MCF 10A (cell line): ENCODE measurements at regions not wholly inside any gene's neighbourhood (a gene's known extent, or its start where the extent isn't known, plus 50 kb on each side); places are given as distances from the start of the nearest gene placed in this dataset.

Source experiments
- BruUV-seq: library from RNA; stranded (reverse); fragments of 400-500 nt; replicated peaks from 2 replicates; lab custom pipeline; 2021; lab: Mats Ljungman, UMichigan
- CTCF ChIA-PET: fragments of 300-600 bp; sonication (Branson Sonifier 250); formaldehyde crosslinking; extraction: SDS; loops from one replicate; lab custom pipeline; 2021; ENCODE audit warnings: antibody characterized with exemption, inconsistent platforms; lab: Yijun Ruan, JAX
- POLR2A ChIA-PET: fragments of 300-600, 350-650 bp; sonication (Branson Sonifier 250); formaldehyde crosslinking; extraction: SDS; loops from one replicate; lab custom pipeline; 2020; ENCODE audit warnings: antibody characterized with exemption, inconsistent platforms; lab: Yijun Ruan, JAX
- DNase-seq: peaks from one replicate; pipeline ENCODE4 v3.0.0-alpha.2; 2018; ENCODE audit not compliant: unreplicated experiment
- H3K27ac Mint-ChIP-seq: one replicate; pipeline ENCODE4 v1.8.0; 2022; ENCODE audit warnings: mild to moderate bottlenecking, low read depth, mixed read lengths; ENCODE audit not compliant: unreplicated experiment
- H3K27me3 Mint-ChIP-seq: one replicate; pipeline ENCODE4 v1.8.0; 2022; ENCODE audit warnings: mixed read lengths; ENCODE audit not compliant: insufficient read depth, unreplicated experiment
- H3K36me3 Mint-ChIP-seq: one replicate; pipeline ENCODE4 v1.8.0; 2022; ENCODE audit warnings: mild to moderate bottlenecking, moderate library complexity, mixed read lengths; ENCODE audit not compliant: insufficient read depth, unreplicated experiment
- H3K4me1 Mint-ChIP-seq: one replicate; pipeline ENCODE4 v1.8.0; 2022; ENCODE audit warnings: mixed read lengths; ENCODE audit not compliant: insufficient read depth, unreplicated experiment
- H3K4me3 Mint-ChIP-seq: one replicate; pipeline ENCODE4 v1.8.0; 2022; ENCODE audit warnings: mild to moderate bottlenecking, moderate library complexity, mixed read lengths; ENCODE audit not compliant: unreplicated experiment
- H3K9me3 Mint-ChIP-seq: one replicate; pipeline ENCODE4 v1.8.0; 2022; ENCODE audit warnings: mixed read lengths; ENCODE audit not compliant: unreplicated experiment
- CTCF ChIP-seq: fragments of 200-600 bp; IDR thresholded peaks from one replicate; pipeline ENCODE4 v1.8.0; 2022; ENCODE audit warnings: antibody characterized with exemption, mild to moderate bottlenecking; ENCODE audit not compliant: unreplicated experiment
- intact Hi-C: fragments of 100-400 bp; cut with micrococcal nuclease; formaldehyde crosslinking; loops from 2 replicates; pipeline ENCODE4 v1.14.1; 2022

GRCh38 chr5:174426851-174427250, 297.5 kb upstream of the MSX2 start:
- H3K36me3 Mint-ChIP-seq, result no peaks in the 10 kb centered on the region
- no peak overlapping the region for H3K4me3 Mint-ChIP-seq
- no peak overlapping the region for H3K27ac Mint-ChIP-seq
- H3K9me3 Mint-ChIP-seq, result no peaks in the 10 kb centered on the region
- no peak for TF ChIP-seq CTCF
- peaks cover 10% of the 10 kb centered on the region for H3K4me1 Mint-ChIP-seq
- no peaks in the 10 kb centered on the region for H3K27me3 Mint-ChIP-seq
- ChIA-PET POLR2A (no interaction called here), CTCF (interaction anchor here (0.6 to 15.8 kb wide), 11 partner anchors 12 to 1038 kb away, joined by 3 to 326 read pairs (median 4); partner anchors contain the start of gene NSG2)
- BruUV-seq, result no TSS peak
- intact Hi-C loops, result no loop called here
- no peak for DNase-seq

- CTCF ChIA-PET, result interaction anchor here (0.6 to 15.8 kb wide), 4 partner anchors 10 to 1038 kb away, joined by 3 to 326 read pairs (median 4); no protein-coding TSS in a partner anchor
- no peaks in the 10 kb centered on the region for H3K9me3 Mint-ChIP-seq
- no peaks in the 10 kb centered on the region for H3K36me3 Mint-ChIP-seq
- no peak for TF ChIP-seq CTCF
- H3K27ac Mint-ChIP-seq, result no peak overlapping the region
- DNase-seq, result no peak
- no peaks in the 10 kb centered on the region for H3K27me3 Mint-ChIP-seq
- no TSS peak for BruUV-seq
- no peak overlapping the region for H3K4me3 Mint-ChIP-seq
- POLR2A ChIA-PET, result no interaction called here
- intact Hi-C loops, result no loop called here
- peaks cover 10% of the 10 kb centered on the region for H3K4me1 Mint-ChIP-seq
Observed at GRCh38 chr5:174427304-174427703, 297.1 kb upstream of the MSX2 start.

GRCh38 chr5:174428895-174429294, 295.5 kb upstream of the MSX2 start:
- no peaks in the 10 kb centered on the region for H3K36me3 Mint-ChIP-seq
- ChIA-PET POLR2A (interaction anchor here (0.6 to 1.0 kb wide), 3 partner anchors 16 to 1230 kb away, joined by 3 read pairs; no protein-coding TSS in a partner anchor), CTCF (interaction anchor here (4.9 kb wide), 1 partner anchor 8 kb away, joined by 45 read pairs; no protein-coding TSS in a partner anchor)
- no peaks in the 10 kb centered on the region for H3K9me3 Mint-ChIP-seq
- no TSS peak for BruUV-seq
- H3K27me3 Mint-ChIP-seq, result no peaks in the 10 kb centered on the region
- intact Hi-C loops, result no loop called here
- H3K27ac Mint-ChIP-seq, result no peak overlapping the region
- H3K4me1 Mint-ChIP-seq, result peaks cover 10% of the 10 kb centered on the region
- no peak for TF ChIP-seq CTCF
- no peak overlapping the region for H3K4me3 Mint-ChIP-seq
- DNase-seq, result no peak

DNA sequence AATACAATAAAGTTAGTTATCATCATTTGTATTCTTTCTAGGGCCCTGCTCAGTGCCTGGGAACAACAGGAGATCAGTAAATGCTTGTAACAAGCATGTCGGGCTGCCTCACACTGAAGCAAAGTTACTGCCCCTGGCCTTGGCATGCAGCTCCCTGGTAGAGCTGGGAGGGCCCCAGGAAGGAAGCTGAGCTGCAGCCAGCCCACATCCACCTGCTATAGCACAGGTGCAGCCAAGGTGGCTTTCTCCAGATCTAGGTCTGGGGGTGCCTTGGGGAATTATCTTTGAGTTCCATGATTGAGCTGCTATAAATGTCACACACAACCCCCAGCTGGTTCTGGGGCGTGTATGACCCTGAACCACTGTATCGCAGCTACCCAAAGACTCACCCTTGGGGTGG, 293.4 kb upstream of the MSX2 start:
- no peaks in the 10 kb centered on the region for H3K27me3 Mint-ChIP-seq
- ChIA-PET CTCF (interaction anchor here (0.6 to 4.9 kb wide), 3 partner anchors 10 to 201 kb away, joined by 3 to 45 read pairs (median 3); no protein-coding TSS in a partner anchor), POLR2A (interaction anchor here (0.7 to 0.8 kb wide), 2 partner anchors 9 to 103 kb away, joined by 3 to 4 read pairs; no protein-coding TSS in a partner anchor)
- H3K4me1 Mint-ChIP-seq, result no peaks in the 10 kb centered on the region
- TF ChIP-seq CTCF, result no peak
- H3K9me3 Mint-ChIP-seq, result no peaks in the 10 kb centered on the region
- BruUV-seq, result no TSS peak
- intact Hi-C loops, result no loop called here
- H3K36me3 Mint-ChIP-seq, result no peaks in the 10 kb centered on the region
- no peak for DNase-seq
- H3K27ac Mint-ChIP-seq, result no peak overlapping the region
- H3K4me3 Mint-ChIP-seq, result no peak overlapping the region
